Endodermal cell (in vitro differentiated cells): ENCODE measurements at regions not wholly inside any gene's neighbourhood (a gene's known extent, or its start where the extent isn't known, plus 50 kb on each side); places are given as distances from the start of the nearest gene placed in this dataset.

Source experiments
- DNase-seq: peaks from one replicate; pipeline ENCODE4 v3.0.0-alpha.2; 2017
- H3K27ac ChIP-seq: 2 replicates; pipeline ENCODE4 v1.5.1; 2013; ENCODE audit warnings: mild to moderate bottlenecking, low read depth, low read length, moderate library complexity
- H3K27me3 ChIP-seq: 2 replicates; pipeline ENCODE4 v1.6.1; 2013; ENCODE audit warnings: mild to moderate bottlenecking, low read length, moderate library complexity; ENCODE audit not compliant: insufficient read depth, control insufficient read depth, poor library complexity, severe bottlenecking
- H3K36me3 ChIP-seq: 2 replicates; pipeline ENCODE4 v1.7.0; 2013; ENCODE audit warnings: mild to moderate bottlenecking, low read length, moderate library complexity; ENCODE audit not compliant: control insufficient read depth, insufficient read depth
- H3K4me1 ChIP-seq: one replicate; pipeline ENCODE4 v1.7.0; 2013; ENCODE audit warnings: low read length; ENCODE audit not compliant: control insufficient read depth, insufficient read depth
- H3K4me3 ChIP-seq: 2 replicates; pipeline ENCODE4 v1.5.1; 2013; ENCODE audit warnings: mild to moderate bottlenecking, low read length, moderate library complexity
- H3K9ac ChIP-seq: 2 replicates; pipeline ENCODE4 v1.6.1; 2013; ENCODE audit warnings: mild to moderate bottlenecking, low read length, moderate library complexity; ENCODE audit not compliant: poor library complexity, severe bottlenecking; ENCODE audit errors: extremely low read depth
- H3K9me3 ChIP-seq: 2 replicates; pipeline ENCODE4 v1.6.1; 2013; ENCODE audit warnings: mild to moderate bottlenecking, low read length, moderate library complexity; ENCODE audit not compliant: control insufficient read depth
- H3K27ac Mint-ChIP-seq: 2 replicates; pipeline ENCODE4 v1.8.0; 2020; ENCODE audit warnings: mixed read lengths
- H3K27me3 Mint-ChIP-seq: 2 replicates; pipeline ENCODE4 v1.8.0; 2021; ENCODE audit warnings: mild to moderate bottlenecking, mixed read lengths; ENCODE audit not compliant: insufficient read depth
- H3K36me3 Mint-ChIP-seq: 2 replicates; pipeline ENCODE4 v1.8.0; 2020; ENCODE audit warnings: low read depth, mixed read lengths
- H3K4me1 Mint-ChIP-seq: 2 replicates; pipeline ENCODE4 v1.8.0; 2020; ENCODE audit warnings: mixed read lengths
- H3K4me3 Mint-ChIP-seq: 2 replicates; pipeline ENCODE4 v1.8.0; 2020; ENCODE audit warnings: mild to moderate bottlenecking, moderate library complexity, mixed read lengths
- H3K9me3 Mint-ChIP-seq: 2 replicates; pipeline ENCODE4 v1.8.0; 2020; ENCODE audit warnings: mild to moderate bottlenecking, mixed read lengths
- WGBS, 2 experiments: methylation state at CpG; one replicate each; pipeline versions ENCODE4 v1.1.5 to v1.1.7; 2013; ENCODE audit warnings: missing lambda C conversion rate in 2 of 2, mixed read lengths in 1 of 2; ENCODE audit not compliant: insufficient coverage in 1 of 2, insufficient read length in 1 of 2; 5-methylcytosine and 5-hydroxymethylcytosine counted together
- TF ChIP-seq, protein P1 (sequence below): fragments of 200-600 bp; sonication (generic); conservative IDR thresholded peaks from 2 replicates; pipeline ENCODE4 v1.5.0; 2021; ENCODE audit warnings: antibody characterized with exemption, mild to moderate bottlenecking

DNA sequence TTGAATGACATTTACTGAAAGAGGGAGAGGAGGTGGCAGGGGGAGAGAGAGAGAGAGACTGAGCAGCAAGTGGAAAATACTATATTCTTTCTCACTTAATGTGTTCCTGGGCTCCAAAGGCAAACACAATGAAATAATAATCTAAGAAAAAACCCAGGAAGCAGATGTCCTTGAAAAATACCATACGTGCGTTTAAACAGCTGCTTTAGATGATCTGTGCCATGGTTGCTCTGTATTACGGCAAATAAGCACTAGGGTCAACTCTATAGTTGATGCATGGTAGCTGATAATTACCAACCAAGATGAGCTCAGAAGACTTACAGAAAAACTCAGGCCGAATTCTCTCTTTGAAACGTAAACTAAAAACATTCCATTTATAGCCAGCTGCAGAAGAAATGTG lies 410.3 kb upstream of the TBL1XR1 start:
- H3K27me3 ChIP-seq: no peaks in the 10 kb centered on the region
- Mint-ChIP-seq H3K36me3 (no peaks in the 10 kb centered on the region), H3K4me3 (no peak overlapping the region), H3K9me3 (peaks cover 11% of the 10 kb centered on the region), H3K4me1 (peaks cover 47% of the 10 kb centered on the region), H3K27ac (no peak overlapping the region), H3K27me3 (no peaks in the 10 kb centered on the region)
- H3K36me3 ChIP-seq: no peaks in the 10 kb centered on the region
- no peak overlapping the region for H3K4me3 ChIP-seq
- peaks cover 9% of the 10 kb centered on the region for H3K4me1 ChIP-seq
- TF ChIP-seq, protein P1, sequence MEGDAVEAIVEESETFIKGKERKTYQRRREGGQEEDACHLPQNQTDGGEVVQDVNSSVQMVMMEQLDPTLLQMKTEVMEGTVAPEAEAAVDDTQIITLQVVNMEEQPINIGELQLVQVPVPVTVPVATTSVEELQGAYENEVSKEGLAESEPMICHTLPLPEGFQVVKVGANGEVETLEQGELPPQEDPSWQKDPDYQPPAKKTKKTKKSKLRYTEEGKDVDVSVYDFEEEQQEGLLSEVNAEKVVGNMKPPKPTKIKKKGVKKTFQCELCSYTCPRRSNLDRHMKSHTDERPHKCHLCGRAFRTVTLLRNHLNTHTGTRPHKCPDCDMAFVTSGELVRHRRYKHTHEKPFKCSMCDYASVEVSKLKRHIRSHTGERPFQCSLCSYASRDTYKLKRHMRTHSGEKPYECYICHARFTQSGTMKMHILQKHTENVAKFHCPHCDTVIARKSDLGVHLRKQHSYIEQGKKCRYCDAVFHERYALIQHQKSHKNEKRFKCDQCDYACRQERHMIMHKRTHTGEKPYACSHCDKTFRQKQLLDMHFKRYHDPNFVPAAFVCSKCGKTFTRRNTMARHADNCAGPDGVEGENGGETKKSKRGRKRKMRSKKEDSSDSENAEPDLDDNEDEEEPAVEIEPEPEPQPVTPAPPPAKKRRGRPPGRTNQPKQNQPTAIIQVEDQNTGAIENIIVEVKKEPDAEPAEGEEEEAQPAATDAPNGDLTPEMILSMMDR: no peak
- H3K9ac ChIP-seq: no peak overlapping the region
- H3K9me3 ChIP-seq: peaks cover 15% of the 10 kb centered on the region
- 93 to 100% methylated on average over 3 to 5 of the region's 5 CpGs for WGBS, 2 experiments
- no peak overlapping the region for H3K27ac ChIP-seq
- DNase-seq: no peak

DNA sequence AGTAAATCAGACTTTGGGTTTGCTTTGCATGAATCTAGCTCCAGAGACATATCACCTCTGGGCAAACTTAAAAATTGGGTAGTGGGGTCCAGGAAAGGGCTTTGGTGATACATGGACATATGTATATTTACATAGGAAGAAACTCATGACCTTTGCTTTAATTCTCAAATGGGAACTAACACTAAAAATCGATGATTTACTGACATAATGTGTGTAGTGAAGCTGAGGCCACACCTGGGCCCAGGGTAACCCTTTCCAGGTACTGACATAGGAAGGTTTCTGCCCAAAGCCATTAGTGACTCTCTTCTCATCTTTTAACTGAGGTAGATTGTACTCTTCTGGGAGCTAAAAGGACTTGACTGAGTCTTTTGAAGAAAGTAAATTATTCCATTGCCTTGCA lies 411.2 kb upstream of the TBL1XR1 start:
- Histone ChIP-seq H3K4me1 (peaks cover 6% of the 10 kb centered on the region), H3K4me3 (no peak overlapping the region), H3K9me3 (peaks cover 15% of the 10 kb centered on the region), H3K27ac (no peak overlapping the region), H3K9ac (no peak overlapping the region), H3K36me3 (no peaks in the 10 kb centered on the region), H3K27me3 (no peaks in the 10 kb centered on the region)
- TF ChIP-seq, protein P1: no peak
- H3K9me3 Mint-ChIP-seq: peaks cover 11% of the 10 kb centered on the region
- 87% methylated on average over 1 of the region's 1 CpG; no CpG with 5 or more reads in 1 of the 2 experiments for WGBS, 2 experiments
- no peaks in the 10 kb centered on the region for H3K36me3 Mint-ChIP-seq
- no peak overlapping the region for H3K4me3 Mint-ChIP-seq
- H3K27me3 Mint-ChIP-seq: no peaks in the 10 kb centered on the region
- H3K27ac Mint-ChIP-seq: no peak overlapping the region
- peaks cover 44% of the 10 kb centered on the region for H3K4me1 Mint-ChIP-seq
- no peak for DNase-seq

DNA sequence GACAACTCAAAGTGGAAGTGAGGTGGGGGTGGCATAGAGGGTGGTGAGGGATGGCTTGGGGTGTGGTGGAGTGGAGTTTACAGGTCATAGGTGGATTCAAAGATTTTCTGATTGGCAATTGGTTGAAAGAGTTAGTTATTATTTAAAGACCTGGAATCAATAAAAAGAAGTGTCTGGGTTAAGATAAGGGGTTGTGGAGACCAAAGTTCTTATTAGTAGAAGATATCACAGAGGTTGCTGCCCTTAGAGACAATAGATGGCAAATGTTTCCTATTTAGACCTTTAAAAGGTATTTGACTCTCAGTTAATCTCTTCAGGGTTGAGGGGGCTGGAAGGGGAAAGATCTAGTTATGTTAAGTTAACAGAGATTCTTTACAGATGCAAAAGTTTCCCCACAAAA lies 412.3 kb upstream of the TBL1XR1 start:
- Mint-ChIP-seq H3K27me3 (no peaks in the 10 kb centered on the region), H3K4me3 (no peak overlapping the region), H3K27ac (peak overlapping the region; percentile 8), H3K36me3 (no peaks in the 10 kb centered on the region), H3K9me3 (peaks cover 11% of the 10 kb centered on the region), H3K4me1 (peaks cover 42% of the 10 kb centered on the region)
- H3K27me3 ChIP-seq: no peaks in the 10 kb centered on the region
- H3K4me1 ChIP-seq: peaks cover 6% of the 10 kb centered on the region
- DNase-seq: no peak
- H3K4me3 ChIP-seq: peak overlapping the region; percentile 24
- H3K36me3 ChIP-seq: no peaks in the 10 kb centered on the region
- TF ChIP-seq, protein P1: no peak
- no peak overlapping the region for H3K27ac ChIP-seq
- peaks cover 21% of the 10 kb centered on the region for H3K9me3 ChIP-seq
- no peak overlapping the region for H3K9ac ChIP-seq
